ENCODE measurements at regions not wholly inside any gene's neighbourhood (a gene's known extent, or its start where the extent isn't known, plus 50 kb on each side); places are given as distances from the start of the nearest gene placed in this dataset.

- no peak for TF ChIP-seq CTCF (IDR thresholded peaks at IDR 0.05; ENCODE audit: low read length)
- TF ChIP-seq EZH2 (optimal IDR thresholded peaks at IDR 0.05; ENCODE audit: low read depth, low read length), result no peak
- TF ChIP-seq EZH2phosphoT487 (IDR thresholded peaks at IDR 0.05; ENCODE audit: low read length), result no peak
These were observed 52.7 kb upstream of the DCD start for GRCh38 chr12:54700849-54701248.
